ENCODE measurements at regions not wholly inside any gene's neighbourhood (a gene's known extent, or its start where the extent isn't known, plus 50 kb on each side); places are given as distances from the start of the nearest gene placed in this dataset.

- TF ChIP-seq, protein P1, sequence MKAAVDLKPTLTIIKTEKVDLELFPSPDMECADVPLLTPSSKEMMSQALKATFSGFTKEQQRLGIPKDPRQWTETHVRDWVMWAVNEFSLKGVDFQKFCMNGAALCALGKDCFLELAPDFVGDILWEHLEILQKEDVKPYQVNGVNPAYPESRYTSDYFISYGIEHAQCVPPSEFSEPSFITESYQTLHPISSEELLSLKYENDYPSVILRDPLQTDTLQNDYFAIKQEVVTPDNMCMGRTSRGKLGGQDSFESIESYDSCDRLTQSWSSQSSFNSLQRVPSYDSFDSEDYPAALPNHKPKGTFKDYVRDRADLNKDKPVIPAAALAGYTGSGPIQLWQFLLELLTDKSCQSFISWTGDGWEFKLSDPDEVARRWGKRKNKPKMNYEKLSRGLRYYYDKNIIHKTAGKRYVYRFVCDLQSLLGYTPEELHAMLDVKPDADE (CRISPR knock-in tag; IDR thresholded peaks at IDR 0.05): no peak
- TF ChIP-seq CENPX (CRISPR knock-in tag; IDR thresholded peaks at IDR 0.05) (no peak), ZBTB33 (CRISPR knock-in tag; IDR thresholded peaks at IDR 0.05) (0 out of 2 replicates have a peak, but pooled peaks have one; percentile 10), SRSF9 (IDR thresholded peaks at IDR 0.05; ENCODE audit: borderline replicate concordance, insufficient read depth, low read depth, low read length, poor library complexity, severe bottlenecking) (no peak), ZBED4 (CRISPR knock-in tag; IDR thresholded peaks at IDR 0.05; ENCODE audit: borderline replicate concordance) (peak; percentile 34; the same call in 1 of the 2 replicates), BCL3 (CRISPR knock-in tag; IDR thresholded peaks at IDR 0.05) (no peak), KAT2B (IDR thresholded peaks at IDR 0.05; ENCODE audit: borderline replicate concordance, low read depth, low read length) (no peak), ZNF720 (CRISPR knock-in tag; IDR thresholded peaks at IDR 0.05) (no peak), MBD4 (IDR thresholded peaks at IDR 0.05; ENCODE audit: borderline replicate concordance, low read length) (no peak)
- TF ChIP-seq, protein P2, sequence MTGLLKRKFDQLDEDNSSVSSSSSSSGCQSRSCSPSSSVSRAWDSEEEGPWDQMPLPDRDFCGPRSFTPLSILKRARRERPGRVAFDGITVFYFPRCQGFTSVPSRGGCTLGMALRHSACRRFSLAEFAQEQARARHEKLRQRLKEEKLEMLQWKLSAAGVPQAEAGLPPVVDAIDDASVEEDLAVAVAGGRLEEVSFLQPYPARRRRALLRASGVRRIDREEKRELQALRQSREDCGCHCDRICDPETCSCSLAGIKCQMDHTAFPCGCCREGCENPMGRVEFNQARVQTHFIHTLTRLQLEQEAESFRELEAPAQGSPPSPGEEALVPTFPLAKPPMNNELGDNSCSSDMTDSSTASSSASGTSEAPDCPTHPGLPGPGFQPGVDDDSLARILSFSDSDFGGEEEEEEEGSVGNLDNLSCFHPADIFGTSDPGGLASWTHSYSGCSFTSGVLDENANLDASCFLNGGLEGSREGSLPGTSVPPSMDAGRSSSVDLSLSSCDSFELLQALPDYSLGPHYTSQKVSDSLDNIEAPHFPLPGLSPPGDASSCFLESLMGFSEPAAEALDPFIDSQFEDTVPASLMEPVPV (CRISPR knock-in tag; IDR thresholded peaks at IDR 0.05): no peak
- TF ChIP-seq, protein P3, sequence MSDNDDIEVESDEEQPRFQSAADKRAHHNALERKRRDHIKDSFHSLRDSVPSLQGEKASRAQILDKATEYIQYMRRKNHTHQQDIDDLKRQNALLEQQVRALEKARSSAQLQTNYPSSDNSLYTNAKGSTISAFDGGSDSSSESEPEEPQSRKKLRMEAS (IDR thresholded peaks at IDR 0.05): peak; percentile 59
- TF ChIP-seq, protein P4, sequence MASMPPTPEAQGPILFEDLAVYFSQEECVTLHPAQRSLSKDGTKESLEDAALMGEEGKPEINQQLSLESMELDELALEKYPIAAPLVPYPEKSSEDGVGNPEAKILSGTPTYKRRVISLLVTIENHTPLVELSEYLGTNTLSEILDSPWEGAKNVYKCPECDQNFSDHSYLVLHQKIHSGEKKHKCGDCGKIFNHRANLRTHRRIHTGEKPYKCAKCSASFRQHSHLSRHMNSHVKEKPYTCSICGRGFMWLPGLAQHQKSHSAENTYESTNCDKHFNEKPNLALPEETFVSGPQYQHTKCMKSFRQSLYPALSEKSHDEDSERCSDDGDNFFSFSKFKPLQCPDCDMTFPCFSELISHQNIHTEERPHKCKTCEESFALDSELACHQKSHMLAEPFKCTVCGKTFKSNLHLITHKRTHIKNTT (CRISPR knock-in tag; IDR thresholded peaks at IDR 0.05): no peak
Observed at GRCh38 chr6:167396659-167397490, 72.0 kb downstream of the TTLL2 start (continued).
